HG02973 (cell line): ENCODE measurements at regions not wholly inside any gene's neighbourhood (a gene's known extent, or its start where the extent isn't known, plus 50 kb on each side); places are given as distances from the start of the nearest gene placed in this dataset.

Source experiments
- ATAC-seq: cut with Tn5 transposase; IDR thresholded peaks from one replicate; pipeline ENCODE4 v1.9.1; 2021; ENCODE audit warnings: moderate library complexity; ENCODE audit not compliant: unreplicated experiment

DNA sequence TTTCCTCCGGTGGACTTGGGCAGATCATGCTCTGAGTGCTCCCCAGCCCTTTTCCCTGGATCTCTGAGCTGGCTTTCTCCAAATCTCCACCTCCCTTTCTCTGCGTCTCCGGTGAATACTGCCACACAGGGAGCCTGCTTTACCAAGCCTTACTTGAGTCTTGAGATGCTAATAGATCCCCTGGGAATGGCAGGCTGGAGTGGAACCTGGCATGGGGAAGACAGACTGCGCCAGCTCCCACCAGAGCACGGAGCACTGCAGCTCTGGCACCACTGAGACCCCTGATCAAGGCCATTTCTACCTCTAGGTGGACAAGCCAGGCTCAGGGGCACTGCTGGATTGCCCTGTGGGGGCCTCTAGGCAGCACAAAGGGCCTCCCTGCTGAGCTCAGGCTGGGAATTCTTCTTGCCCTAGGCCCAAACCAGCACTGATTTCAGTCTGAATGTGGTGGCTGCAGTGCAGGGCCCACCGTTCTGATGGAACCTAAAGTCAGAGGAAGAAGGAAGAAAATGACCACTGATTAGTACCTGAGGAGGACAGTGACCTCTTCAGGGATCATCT, 74.3 kb upstream of the CRHR1 start:
- no peak for ATAC-seq

DNA sequence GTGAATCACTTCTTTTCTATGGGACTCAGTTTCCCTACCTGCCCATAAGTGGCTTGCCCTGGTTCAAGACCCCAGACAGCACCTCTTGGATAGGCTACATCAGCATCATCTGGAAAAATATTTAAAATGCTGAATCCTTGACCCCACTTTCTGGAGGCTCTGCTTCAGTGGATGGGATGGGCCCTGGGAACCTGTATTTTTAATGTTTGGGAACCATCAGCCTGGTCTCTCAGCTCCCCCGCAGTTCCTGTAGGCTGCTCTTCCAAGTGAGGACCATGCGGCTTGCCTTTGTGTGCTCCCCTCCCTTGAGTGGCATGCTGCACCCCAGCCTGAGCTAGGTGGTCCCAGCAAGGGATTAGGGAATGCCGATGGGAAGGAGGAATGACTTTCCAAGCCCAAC, 68.3 kb upstream of the CRHR1 start:
- no peak for ATAC-seq

DNA sequence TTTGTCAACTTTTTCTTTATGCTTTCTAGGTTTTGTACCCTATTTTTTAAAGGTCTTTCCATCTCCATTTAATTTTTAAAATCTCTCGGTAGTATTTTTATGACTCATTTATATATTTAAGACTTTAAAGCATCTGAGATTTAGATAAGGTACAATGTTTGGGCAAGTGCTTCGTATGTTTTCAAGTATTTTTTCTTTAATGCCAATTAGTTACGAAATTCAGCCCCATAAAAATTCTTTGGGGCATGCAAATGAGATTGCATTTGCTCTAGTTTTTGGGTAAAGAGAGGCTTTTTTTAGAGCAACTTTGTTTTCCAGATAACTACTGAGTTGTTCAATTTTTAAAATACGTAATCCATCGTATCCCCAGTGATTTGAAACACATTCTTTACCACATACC, 65.3 kb upstream of the CRHR1 start:
- ATAC-seq = no peak

DNA sequence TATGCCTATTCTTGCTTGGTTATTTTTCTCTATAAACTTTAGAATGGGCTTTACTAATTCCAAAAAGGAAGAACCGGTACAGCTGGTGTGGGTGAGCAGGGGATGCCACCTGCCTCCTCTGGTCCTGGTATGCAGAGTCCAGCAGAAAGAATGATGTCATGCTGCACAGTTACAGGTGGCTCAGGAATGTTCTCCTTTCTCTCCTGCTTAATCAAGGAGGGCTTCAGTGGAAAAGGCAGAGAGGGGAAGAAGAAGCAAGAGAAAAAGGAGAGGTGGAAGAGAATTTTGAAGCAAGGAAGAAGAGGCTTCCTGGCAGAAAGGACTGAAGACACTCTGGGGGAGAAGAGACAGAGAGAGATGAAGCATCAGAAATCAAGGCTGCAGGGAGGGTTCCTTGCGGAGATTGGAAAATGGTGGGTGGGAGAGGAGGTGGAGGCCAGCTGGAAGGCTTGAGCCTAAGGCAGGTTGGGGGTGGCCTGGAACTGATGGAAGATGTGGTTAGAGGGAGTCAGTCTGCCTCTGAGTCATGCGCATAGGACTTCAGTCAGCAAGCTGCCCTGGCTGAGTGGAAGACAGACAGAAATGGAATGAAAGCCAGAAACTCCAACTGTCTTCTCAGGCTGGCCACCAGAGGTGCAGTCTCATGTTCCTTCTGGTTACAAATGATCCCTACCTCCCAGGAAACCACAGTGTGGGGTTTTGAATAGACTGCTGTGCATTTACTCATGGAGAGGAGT, 64.6 kb upstream of the CRHR1 start:
- no peak for ATAC-seq

DNA sequence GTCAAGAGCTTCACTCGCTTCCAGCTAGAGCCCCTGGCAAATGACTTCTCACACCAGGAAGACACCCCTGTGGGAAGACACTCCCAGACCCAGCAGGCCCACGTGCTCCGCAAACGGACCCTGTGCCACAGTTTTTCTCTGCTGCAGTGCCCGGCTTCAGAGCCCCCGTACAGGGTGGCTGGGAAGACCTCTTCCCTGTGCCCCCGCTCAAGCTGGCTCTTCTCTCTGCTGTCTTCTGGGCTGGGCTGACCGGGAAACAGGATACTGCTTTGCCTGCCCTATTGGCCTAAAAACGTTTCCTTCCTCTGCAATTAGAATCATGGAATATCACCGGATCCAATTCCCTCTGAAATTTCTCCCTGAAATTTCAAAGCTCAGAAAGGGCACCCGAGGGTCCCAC, 63.7 kb upstream of the CRHR1 start:
- ATAC-seq = no peak

DNA sequence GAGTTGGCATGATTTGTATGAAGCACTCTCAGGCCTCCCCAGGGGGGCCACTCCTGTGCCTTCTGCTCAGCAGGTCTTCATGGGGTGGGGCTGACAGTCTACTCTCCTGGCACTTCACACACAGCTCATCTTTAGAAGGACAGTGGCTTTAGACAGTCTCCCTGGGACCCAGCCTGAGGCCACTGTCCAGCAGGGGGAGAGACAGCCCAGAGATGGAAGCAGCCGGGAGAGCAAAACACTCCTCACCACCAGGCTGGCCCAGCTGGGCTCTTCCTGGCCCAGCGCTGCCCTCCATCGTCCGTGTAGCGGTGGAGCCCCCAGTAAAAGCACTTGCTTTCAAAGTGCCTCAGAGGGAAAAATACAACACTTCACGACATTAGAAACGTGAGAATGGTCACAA, 62.0 kb upstream of the CRHR1 start:
- ATAC-seq = no peak

DNA sequence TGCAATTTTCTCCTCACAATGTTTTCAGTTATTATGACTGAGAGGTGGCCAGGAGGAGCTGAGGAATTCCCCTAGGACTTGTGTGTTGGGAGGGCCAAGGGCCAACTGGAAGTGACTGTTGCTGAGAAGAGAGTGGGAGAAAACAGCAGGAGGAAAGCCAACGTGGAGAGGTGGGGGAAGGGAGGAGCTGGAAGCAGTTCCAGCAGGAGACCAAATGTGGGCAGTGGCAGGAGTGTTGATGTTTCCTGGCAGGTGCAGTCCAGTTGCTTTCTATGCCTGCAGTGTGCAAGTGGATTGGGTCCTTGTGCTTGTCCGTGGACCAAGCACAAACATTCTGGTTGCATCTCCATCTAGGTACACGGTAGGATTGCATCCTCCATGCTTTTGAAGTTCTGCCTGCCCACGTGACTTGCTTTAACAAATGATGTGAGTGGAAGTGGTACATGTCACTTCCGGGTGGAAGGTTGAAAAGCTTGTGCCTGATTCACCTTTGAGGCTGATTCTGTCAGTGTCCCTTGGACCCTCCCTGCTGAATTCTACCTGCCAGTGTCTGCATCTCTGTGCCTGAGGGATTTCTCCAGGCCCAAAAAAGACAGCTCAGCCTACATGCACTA, 54.7 kb upstream of the CRHR1 start:
- ATAC-seq = no peak

DNA sequence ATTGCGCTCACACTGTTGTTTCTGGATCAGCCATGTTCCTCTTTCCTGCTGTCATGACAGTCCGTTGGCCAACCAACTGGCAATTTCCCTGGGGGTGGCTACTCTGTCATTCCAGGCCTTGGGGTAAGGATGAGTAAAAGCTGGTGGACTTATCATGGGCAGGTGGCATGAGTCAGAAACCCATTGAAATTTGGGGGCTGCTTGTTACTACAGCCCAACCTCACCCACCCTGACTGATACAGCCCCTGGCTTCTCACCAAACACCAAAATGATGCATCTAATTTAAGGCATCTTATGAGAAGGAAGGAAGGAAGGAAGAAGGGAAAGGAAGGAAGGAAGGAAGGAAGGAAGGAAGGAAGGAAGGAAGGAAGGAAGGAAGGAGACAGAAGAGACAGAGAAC, 53.9 kb upstream of the CRHR1 start:
- ATAC-seq = no peak

DNA sequence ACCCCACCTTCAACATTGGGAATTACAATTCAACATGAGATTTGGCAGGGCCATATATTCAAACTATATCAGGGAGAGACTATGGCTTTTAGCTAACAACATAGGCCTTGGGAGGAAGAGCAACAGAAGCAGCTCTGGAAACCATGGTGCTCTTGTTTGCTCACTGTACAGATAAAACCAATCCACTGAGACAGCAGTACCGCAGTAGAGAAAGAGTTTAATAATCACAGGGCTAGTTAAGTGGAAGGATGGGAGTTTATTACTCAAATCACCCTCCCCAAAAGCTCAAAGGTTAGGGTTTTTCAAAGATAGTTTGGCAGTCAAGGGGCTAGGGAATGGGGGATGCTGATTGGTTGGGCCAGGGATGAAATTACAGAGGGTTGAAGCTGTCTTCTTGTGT, 52.7 kb upstream of the CRHR1 start:
- no peak for ATAC-seq

DNA sequence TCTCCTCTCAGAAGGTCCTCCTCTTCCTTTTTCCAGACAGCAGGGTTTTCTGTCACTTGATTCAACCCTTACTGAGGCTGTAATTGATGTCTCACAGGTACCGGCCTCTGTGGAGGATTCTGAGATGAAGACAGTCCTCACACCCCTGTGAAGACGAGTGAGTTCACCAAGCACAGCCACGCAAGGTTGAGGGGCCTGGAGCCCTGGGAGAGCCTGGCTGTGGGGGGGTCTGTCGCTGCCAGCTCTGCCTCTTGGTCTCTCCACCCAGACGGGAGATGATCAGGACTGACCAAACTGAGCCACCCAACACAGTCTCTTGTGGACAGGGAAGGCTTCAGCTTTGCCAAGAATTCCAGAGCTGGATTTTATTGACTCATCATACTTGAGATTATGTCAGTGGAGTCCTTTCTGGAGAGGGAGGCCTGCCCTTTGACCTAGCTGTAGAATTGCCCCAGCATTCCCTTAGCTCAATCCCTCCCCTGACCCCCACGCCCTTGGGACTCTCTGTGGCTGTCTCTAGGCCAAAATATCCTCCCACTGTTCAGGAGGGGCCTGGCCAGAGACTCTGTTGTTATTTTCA, 51.1 kb upstream of the CRHR1 start:
- ATAC-seq = no peak

DNA sequence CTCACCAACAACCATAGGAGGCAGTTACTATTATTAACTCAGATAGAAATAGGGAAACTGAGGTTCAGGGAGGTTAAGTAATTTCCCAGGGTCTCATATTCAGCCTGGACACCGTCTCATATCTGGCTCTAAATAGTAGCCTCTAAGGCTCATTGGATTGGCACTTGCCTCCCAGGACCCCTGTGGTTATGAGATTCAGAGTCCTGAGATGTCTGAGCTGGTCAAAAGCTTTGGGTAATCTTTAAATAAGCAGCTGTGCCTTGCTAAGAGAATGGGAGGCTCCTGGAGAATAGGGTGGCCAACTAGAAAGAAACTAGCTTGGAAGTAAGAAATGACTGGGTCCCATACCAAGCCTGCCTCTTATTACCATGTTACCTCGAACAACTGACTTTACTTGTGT, 50.3 kb upstream of the CRHR1 start:
- no peak for ATAC-seq
